Renal cortical epithelial cell (primary cell): ENCODE measurements at regions not wholly inside any gene's neighbourhood (a gene's known extent, or its start where the extent isn't known, plus 50 kb on each side); places are given as distances from the start of the nearest gene placed in this dataset.

Experiments
- DNase-seq: peaks from one replicate; pipeline ENCODE4 v3.0.0-alpha.2; 2011; ENCODE audit warnings: low read depth

GRCh38 chr9:35540315-35540714 lies 50.4 kb downstream of the RUSC2 start:
- peak; percentile 48 for DNase-seq

DNA sequence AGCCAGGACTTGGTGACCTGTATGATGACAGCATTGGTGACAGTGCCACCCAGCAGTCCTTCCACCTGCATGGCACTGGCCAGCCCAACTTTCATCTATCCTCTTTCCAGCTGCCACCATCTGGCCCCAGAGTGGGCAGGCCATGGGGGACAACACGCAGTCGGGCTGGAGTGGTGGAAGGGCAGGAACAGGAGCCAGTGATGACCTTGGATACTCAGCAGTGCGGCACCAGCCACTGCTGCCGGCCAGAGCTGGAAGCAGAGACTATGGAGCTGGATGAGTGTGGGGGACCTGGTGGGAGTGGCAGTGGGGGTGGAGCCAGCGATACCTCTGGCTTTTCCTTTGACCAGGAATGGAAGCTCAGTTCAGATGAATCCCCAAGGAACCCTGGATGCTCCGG lies 56.9 kb downstream of the RUSC2 start:
- DNase-seq = no peak

- no peak for DNase-seq
Observed at GRCh38 chr9:35547889-35548418, 57.1 kb upstream of the TESK1 start.

- DNase-seq = peak; percentile 45
Observed at GRCh38 chr9:35548571-35548970, 56.5 kb upstream of the TESK1 start.

DNA sequence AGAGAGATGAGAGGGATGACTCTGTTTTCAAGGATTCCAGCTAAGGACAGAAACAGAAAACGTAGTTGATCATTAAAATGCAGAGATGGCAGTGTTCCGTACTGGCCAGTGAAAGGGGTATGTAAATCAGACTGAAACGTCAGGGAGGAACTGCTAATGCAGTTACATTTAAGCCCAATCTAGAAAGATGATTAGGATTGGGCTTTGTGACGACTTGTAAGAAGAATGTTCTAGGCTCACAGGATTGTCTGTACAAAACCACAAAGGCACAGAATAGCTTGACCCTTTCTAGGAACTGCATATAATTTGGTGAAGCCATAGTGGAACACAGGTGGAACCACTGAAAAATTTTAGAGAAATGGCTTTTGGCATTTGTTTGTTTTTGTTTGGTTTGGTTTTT lies 55.6 kb upstream of the TESK1 start:
- peak; percentile 22 for DNase-seq

GRCh38 chr9:35552376-35552775 lies 52.7 kb upstream of the TESK1 start:
- DNase-seq = no peak

DNA sequence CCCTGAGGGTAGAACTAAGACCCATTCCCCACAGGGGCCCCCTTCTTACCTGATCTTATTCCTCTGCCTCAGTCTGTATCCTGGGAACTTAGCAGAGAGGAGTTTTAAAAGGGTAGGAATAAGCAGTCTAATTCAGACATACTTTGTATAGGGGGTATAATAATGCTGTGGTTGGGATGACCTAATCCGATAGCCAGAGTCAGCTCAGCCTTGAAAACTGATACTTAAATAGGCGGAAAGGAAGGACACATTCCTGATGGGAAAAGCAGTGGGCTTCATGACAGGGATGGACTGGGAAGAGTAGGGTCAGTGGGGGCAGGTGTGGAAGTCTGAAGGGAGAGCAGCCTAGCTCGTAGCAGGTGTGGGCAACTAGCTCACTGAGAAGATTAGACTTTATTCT lies 52.2 kb upstream of the TESK1 start:
- DNase-seq = no peak

- DNase-seq = peak; percentile 71
Observed at GRCh38 chr9:35553670-35554543, 51.2 kb upstream of the TESK1 start.

- DNase-seq = no peak
Observed at GRCh38 chr9:35555246-35555701, 49.8 kb upstream of the TESK1 start.
